ENCODE measurements at regions not wholly inside any gene's neighbourhood (a gene's known extent, or its start where the extent isn't known, plus 50 kb on each side); places are given as distances from the start of the nearest gene placed in this dataset.

DNA sequence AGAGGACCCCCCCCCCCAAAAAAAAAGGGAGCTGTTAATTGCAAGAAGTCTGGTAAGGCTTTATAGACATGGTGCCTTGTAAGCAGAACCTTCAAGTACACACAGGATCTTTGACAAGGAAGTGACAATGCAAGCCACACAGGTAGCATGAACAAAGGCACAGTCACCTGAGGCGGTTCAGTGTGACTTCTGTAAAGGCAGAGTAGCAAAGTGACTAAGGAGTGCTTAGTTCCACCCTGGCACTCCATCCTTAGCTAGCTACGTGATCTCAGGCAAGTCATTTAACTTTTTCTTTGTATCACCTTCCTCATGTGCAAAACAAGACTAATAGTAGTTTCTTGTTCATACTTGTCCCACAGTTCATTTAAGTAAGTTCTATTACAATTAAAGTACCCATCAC, 282.0 kb downstream of the PRELID2 start:
- Histone ChIP-seq H3K9ac (ENCODE audit: low read length in 5 of 5) (no peak overlapping the region), H3K4me1 (ENCODE audit: control insufficient read depth in 5 of 5, insufficient read depth in 5 of 5, low read length in 5 of 5) (no peaks in the 10 kb centered on the region), H3K9me3 (ENCODE audit: control insufficient read depth in 5 of 5, low read length in 5 of 5) (no peaks in the 10 kb centered on the region), H3K4me3 (ENCODE audit: low read depth in 1 of 5, low read length in 5 of 5) (no peak overlapping the region), H3K27me3 (ENCODE audit: control insufficient read depth in 5 of 5, insufficient read depth in 4 of 5, low read length in 5 of 5) (no peaks in the 10 kb centered on the region), H3K27ac (ENCODE audit: low read depth, low read length) (no peak overlapping the region), H3K36me3 (ENCODE audit: control insufficient read depth in 5 of 5, insufficient read depth in 5 of 5, low read length in 5 of 5) (no peaks in the 10 kb centered on the region)

DNA sequence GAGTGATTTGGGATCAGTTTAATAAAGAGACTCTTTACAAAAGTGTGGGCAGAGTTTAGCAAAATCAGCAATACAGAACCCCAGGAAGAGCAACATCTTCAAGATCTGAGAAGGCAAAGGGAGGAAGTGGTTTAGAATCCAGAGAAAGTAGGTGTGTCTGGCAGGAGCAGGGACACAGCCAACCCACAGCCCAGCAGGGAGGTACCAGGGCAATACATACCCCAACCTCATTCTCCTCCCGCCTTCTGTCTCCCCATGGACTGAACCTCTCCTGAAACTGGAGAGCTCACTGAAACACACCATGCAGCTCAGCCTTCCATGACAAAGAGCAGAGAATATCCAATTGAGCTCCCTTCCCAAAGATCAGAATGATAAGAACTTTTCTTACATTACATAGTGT, 283.4 kb downstream of the PRELID2 start:
- H3K9me3 ChIP-seq (ENCODE audit: control insufficient read depth in 5 of 5, low read length in 5 of 5): no peaks in the 10 kb centered on the region
- no peaks in the 10 kb centered on the region for H3K4me1 ChIP-seq (ENCODE audit: control insufficient read depth in 5 of 5, insufficient read depth in 5 of 5, low read length in 5 of 5)

DNA sequence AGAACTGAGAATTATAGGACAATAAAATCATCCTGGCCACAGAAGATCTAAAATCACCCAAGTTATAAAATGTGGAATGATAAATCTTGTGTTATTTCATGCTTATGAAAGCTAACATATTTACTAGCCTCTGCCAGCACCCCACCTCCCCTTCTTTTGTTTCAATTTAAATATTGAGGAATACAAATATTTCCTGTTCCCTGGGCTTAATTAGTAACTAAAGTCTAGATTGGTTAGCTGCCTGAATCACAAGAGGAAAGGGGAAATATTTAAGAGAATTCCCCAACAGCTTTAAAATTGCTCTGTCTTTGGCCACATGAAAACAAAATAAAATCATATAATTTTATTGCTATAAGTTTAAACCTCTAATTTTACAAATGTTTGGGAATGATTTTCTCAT, 287.0 kb downstream of the PRELID2 start:
- H3K9ac ChIP-seq (ENCODE audit: low read length in 5 of 5): no peak overlapping the region
- no peak overlapping the region for H3K27ac ChIP-seq (ENCODE audit: low read depth, low read length)
- H3K4me1 ChIP-seq (ENCODE audit: control insufficient read depth in 5 of 5, insufficient read depth in 5 of 5, low read length in 5 of 5): no peaks in the 10 kb centered on the region

More for the DNA sequence above, 283.4 kb downstream of the PRELID2 start:
- no peak overlapping the region for H3K27ac ChIP-seq (ENCODE audit: low read depth, low read length)
- H3K9ac ChIP-seq (ENCODE audit: low read length in 5 of 5): no peak overlapping the region
- no peaks in the 10 kb centered on the region for H3K36me3 ChIP-seq (ENCODE audit: control insufficient read depth in 5 of 5, insufficient read depth in 5 of 5, low read length in 5 of 5)
- no peaks in the 10 kb centered on the region for H3K27me3 ChIP-seq (ENCODE audit: control insufficient read depth in 5 of 5, insufficient read depth in 4 of 5, low read length in 5 of 5)
- H3K4me3 ChIP-seq (ENCODE audit: low read depth in 1 of 5, low read length in 5 of 5): no peak overlapping the region

DNA sequence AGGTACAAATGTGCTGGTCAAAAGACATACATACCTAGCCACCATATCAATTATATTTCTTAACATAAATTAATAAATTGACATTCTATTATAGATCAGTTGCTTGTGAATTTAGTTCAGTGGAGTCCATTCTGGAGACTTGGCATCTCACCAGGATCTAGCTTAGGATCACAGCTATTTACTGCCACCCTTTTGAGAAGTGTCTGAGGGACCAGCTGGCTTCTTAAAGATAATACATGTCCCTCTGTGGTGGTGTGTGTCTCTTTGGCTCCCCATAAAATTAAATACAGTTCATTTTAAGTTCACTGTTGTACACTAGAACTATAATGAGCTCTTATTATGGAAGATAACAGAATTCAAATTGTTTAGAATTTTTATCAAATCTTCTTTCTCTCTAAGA, 290.7 kb downstream of the PRELID2 start:
- Histone ChIP-seq H3K36me3 (ENCODE audit: control insufficient read depth in 5 of 5, insufficient read depth in 5 of 5, low read length in 5 of 5) (no peaks in the 10 kb centered on the region), H3K9me3 (ENCODE audit: control insufficient read depth in 5 of 5, low read length in 5 of 5) (no peaks in the 10 kb centered on the region), H3K27me3 (ENCODE audit: control insufficient read depth in 5 of 5, insufficient read depth in 4 of 5, low read length in 5 of 5) (no peaks in the 10 kb centered on the region), H3K4me1 (ENCODE audit: control insufficient read depth in 5 of 5, insufficient read depth in 5 of 5, low read length in 5 of 5) (no peaks in the 10 kb centered on the region), H3K9ac (ENCODE audit: low read length in 5 of 5) (no peak overlapping the region), H3K27ac (ENCODE audit: low read depth, low read length) (no peak overlapping the region), H3K4me3 (ENCODE audit: low read depth in 1 of 5, low read length in 5 of 5) (no peak overlapping the region)

More for the DNA sequence above, 287.0 kb downstream of the PRELID2 start:
- no peaks in the 10 kb centered on the region for H3K9me3 ChIP-seq (ENCODE audit: control insufficient read depth in 5 of 5, low read length in 5 of 5)
- no peak overlapping the region for H3K4me3 ChIP-seq (ENCODE audit: low read depth in 1 of 5, low read length in 5 of 5)
- no peaks in the 10 kb centered on the region for H3K27me3 ChIP-seq (ENCODE audit: control insufficient read depth in 5 of 5, insufficient read depth in 4 of 5, low read length in 5 of 5)
- no peaks in the 10 kb centered on the region for H3K36me3 ChIP-seq (ENCODE audit: control insufficient read depth in 5 of 5, insufficient read depth in 5 of 5, low read length in 5 of 5)

DNA sequence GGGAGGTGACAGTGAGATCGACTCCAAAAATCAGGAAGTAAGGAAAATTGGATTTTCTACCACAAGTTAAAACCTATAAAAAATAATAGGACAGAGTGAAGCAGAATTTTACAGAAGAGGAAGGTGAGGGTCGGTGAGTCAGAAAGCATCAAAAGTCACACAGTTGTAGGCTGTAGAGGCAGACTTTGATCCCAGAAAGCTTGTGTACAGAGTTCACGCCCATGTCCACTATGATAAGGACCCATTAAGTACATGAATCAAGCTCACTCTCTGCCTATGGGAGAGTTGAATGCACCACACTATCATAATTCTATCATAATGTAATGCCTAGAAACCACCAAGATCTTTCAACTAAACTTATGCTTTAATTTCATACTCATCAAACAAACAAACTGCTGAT, 291.2 kb downstream of the PRELID2 start:
- Histone ChIP-seq H3K27me3 (ENCODE audit: control insufficient read depth in 5 of 5, insufficient read depth in 4 of 5, low read length in 5 of 5) (no peaks in the 10 kb centered on the region), H3K36me3 (ENCODE audit: control insufficient read depth in 5 of 5, insufficient read depth in 5 of 5, low read length in 5 of 5) (no peaks in the 10 kb centered on the region), H3K4me3 (ENCODE audit: low read depth in 1 of 5, low read length in 5 of 5) (no peak overlapping the region), H3K27ac (ENCODE audit: low read depth, low read length) (no peak overlapping the region), H3K9ac (ENCODE audit: low read length in 5 of 5) (no peak overlapping the region), H3K9me3 (ENCODE audit: control insufficient read depth in 5 of 5, low read length in 5 of 5) (no peaks in the 10 kb centered on the region), H3K4me1 (ENCODE audit: control insufficient read depth in 5 of 5, insufficient read depth in 5 of 5, low read length in 5 of 5) (no peaks in the 10 kb centered on the region)

DNA sequence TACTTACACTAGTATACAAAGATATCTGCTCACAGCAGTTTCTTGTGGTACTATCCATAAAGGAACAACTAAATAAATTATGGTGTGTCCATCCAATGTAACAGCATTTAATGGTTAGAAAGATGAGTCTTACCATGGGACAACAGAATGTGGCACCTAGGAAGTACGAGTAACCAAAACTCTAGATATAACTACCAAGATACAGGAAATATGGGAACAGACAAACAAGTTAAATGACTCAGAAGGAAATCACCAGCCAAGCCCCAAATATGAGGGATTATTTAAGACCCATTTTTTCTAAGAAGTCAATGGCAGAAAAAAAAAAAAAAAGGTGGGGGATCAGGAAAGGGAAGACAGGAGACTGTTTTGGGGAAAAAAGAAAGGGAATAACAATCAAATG, 294.8 kb downstream of the PRELID2 start:
- H3K27ac ChIP-seq (ENCODE audit: low read depth, low read length): no peak overlapping the region
- no peak overlapping the region for H3K4me3 ChIP-seq (ENCODE audit: low read depth in 1 of 5, low read length in 5 of 5)
- no peaks in the 10 kb centered on the region for H3K27me3 ChIP-seq (ENCODE audit: control insufficient read depth in 5 of 5, insufficient read depth in 4 of 5, low read length in 5 of 5)
- no peaks in the 10 kb centered on the region for H3K36me3 ChIP-seq (ENCODE audit: control insufficient read depth in 5 of 5, insufficient read depth in 5 of 5, low read length in 5 of 5)
- H3K9ac ChIP-seq (ENCODE audit: low read length in 5 of 5): no peak overlapping the region
- peaks cover 0 to 6% (median 3%) of the 10 kb centered on the region in 5 donors for H3K9me3 ChIP-seq (ENCODE audit: control insufficient read depth in 5 of 5, low read length in 5 of 5)
- H3K4me1 ChIP-seq (ENCODE audit: control insufficient read depth in 5 of 5, insufficient read depth in 5 of 5, low read length in 5 of 5): no peaks in the 10 kb centered on the region

DNA sequence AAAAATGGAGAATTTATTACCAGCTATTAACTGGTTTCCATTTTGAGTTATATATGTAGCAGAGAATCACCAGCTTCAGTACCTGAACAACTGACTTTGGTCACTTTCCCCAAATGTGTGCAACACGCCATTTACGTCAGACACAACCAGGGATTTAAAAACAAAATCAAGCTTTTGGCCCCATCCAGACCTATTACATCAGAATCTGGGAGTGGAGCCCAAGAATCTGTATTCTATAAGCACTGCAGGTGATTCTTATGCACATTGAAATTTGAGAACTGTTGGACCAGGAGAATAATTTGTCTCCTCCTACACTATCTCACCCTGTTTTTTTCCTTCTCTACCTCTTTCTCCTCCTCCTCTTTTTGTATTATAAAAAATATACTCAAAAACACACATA, 295.9 kb downstream of the PRELID2 start:
- Histone ChIP-seq H3K36me3 (ENCODE audit: control insufficient read depth in 5 of 5, insufficient read depth in 5 of 5, low read length in 5 of 5) (no peaks in the 10 kb centered on the region), H3K9me3 (ENCODE audit: control insufficient read depth in 5 of 5, low read length in 5 of 5) (peaks cover 0 to 6% (median 3%) of the 10 kb centered on the region in 5 donors), H3K4me1 (ENCODE audit: control insufficient read depth in 5 of 5, insufficient read depth in 5 of 5, low read length in 5 of 5) (no peaks in the 10 kb centered on the region), H3K4me3 (ENCODE audit: low read depth in 1 of 5, low read length in 5 of 5) (no peak overlapping the region), H3K27ac (ENCODE audit: low read depth, low read length) (no peak overlapping the region), H3K27me3 (ENCODE audit: control insufficient read depth in 5 of 5, insufficient read depth in 4 of 5, low read length in 5 of 5) (no peaks in the 10 kb centered on the region), H3K9ac (ENCODE audit: low read length in 5 of 5) (no peak overlapping the region)

DNA sequence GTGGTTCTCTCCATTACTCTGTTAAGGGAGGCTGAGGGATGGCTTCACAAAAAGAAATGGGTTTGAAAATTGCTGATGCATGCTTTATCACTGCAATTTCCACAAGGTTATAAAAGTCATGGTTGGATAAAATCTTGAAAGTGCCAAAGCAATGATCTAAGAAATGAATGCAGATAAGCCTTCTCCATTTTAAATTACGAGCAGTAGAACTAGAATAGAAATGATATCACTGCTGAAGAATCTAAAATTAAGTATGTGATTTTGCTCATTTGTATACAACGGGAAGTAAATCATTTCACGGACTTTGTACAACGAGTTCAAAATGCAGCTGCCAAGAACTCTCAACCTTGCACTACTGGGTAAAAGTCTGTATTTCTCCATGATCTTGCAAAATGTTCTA, 299.0 kb downstream of the PRELID2 start:
- peaks cover 0 to 3% (median 0%) of the 10 kb centered on the region in 5 donors for H3K4me1 ChIP-seq (ENCODE audit: control insufficient read depth in 5 of 5, insufficient read depth in 5 of 5, low read length in 5 of 5)
- no peaks in the 10 kb centered on the region for H3K27me3 ChIP-seq (ENCODE audit: control insufficient read depth in 5 of 5, insufficient read depth in 4 of 5, low read length in 5 of 5)
- no peaks in the 10 kb centered on the region for H3K36me3 ChIP-seq (ENCODE audit: control insufficient read depth in 5 of 5, insufficient read depth in 5 of 5, low read length in 5 of 5)
- no peak overlapping the region for H3K4me3 ChIP-seq (ENCODE audit: low read depth in 1 of 5, low read length in 5 of 5)
- H3K9me3 ChIP-seq (ENCODE audit: control insufficient read depth in 5 of 5, low read length in 5 of 5): peaks cover 0 to 6% (median 3%) of the 10 kb centered on the region in 5 donors
- H3K27ac ChIP-seq (ENCODE audit: low read depth, low read length): no peak overlapping the region
- H3K9ac ChIP-seq (ENCODE audit: low read length in 5 of 5): no peak overlapping the region

DNA sequence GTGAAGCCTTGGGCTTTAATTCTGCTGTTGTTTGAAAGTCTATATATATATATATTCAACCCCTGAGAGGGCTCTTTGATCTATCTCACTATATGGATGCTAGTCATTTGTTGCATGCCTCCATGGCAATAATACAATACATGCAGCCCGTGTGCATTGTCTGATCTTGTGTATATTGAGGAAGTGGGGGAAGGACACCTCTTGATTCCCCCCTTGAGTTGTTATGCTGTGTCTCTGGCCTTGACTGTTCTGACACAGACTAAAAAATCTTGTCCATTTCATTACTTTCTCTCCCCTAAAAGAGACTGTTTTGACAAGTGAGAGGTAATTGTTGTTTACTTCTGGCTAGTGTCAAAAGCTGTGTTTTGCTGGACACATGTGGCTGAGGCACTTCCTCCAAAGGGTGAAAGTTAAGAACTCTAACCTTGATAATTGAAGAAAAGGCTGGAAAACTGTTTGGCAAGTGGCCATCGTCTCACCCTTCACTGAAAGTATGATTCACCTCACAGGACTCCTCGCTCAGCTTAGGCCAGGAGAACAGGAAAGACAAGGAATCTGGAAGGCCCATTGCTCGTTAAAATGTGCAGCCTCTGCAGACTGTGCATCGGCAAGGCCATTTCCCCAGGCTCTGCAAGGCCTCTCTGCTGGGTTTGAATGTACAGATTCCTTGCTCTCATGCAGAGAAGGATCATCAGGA, 304.0 kb downstream of the PRELID2 start:
- Histone ChIP-seq H3K36me3 (ENCODE audit: control insufficient read depth in 5 of 5, insufficient read depth in 5 of 5, low read length in 5 of 5) (no peaks in the 10 kb centered on the region), H3K4me3 (ENCODE audit: low read depth in 1 of 5, low read length in 5 of 5) (no peak overlapping the region), H3K9ac (ENCODE audit: low read length in 5 of 5) (no peak overlapping the region), H3K27ac (ENCODE audit: low read depth, low read length) (no peak overlapping the region), H3K4me1 (ENCODE audit: control insufficient read depth in 5 of 5, insufficient read depth in 5 of 5, low read length in 5 of 5) (peaks cover 0 to 3% (median 0%) of the 10 kb centered on the region in 5 donors), H3K27me3 (ENCODE audit: control insufficient read depth in 5 of 5, insufficient read depth in 4 of 5, low read length in 5 of 5) (no peaks in the 10 kb centered on the region), H3K9me3 (ENCODE audit: control insufficient read depth in 5 of 5, low read length in 5 of 5) (no peaks in the 10 kb centered on the region)

DNA sequence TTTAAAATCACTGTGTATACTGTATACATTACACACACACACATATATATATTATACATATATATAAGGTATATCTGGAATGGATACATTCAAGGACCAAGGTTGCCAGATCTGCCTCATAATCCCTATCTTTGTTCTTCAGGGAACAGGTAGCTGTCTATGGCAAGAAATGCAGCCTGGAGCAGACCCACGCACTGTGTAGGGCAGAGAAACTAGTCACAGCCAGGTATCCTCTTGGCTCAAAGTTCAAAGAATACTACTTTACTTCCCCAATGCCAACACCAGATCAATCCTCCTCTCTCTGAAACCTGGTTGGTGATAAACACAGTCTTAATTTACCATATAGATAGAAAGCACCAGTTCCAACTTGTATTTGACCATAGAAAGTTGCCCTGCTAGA, 313.6 kb downstream of the PRELID2 start:
- peaks cover 0 to 2% (median 0%) of the 10 kb centered on the region in 5 donors for H3K4me1 ChIP-seq (ENCODE audit: control insufficient read depth in 5 of 5, insufficient read depth in 5 of 5, low read length in 5 of 5)
- no peaks in the 10 kb centered on the region for H3K36me3 ChIP-seq (ENCODE audit: control insufficient read depth in 5 of 5, insufficient read depth in 5 of 5, low read length in 5 of 5)
- H3K27me3 ChIP-seq (ENCODE audit: control insufficient read depth in 5 of 5, insufficient read depth in 4 of 5, low read length in 5 of 5): no peaks in the 10 kb centered on the region

More for the DNA sequence above, 313.6 kb downstream of the PRELID2 start:
- Histone ChIP-seq H3K9ac (ENCODE audit: low read length in 5 of 5) (no peak overlapping the region), H3K9me3 (ENCODE audit: control insufficient read depth in 5 of 5, low read length in 5 of 5) (peaks cover 0 to 4% (median 0%) of the 10 kb centered on the region in 5 donors), H3K4me3 (ENCODE audit: low read depth in 1 of 5, low read length in 5 of 5) (no peak overlapping the region), H3K27ac (ENCODE audit: low read depth, low read length) (no peak overlapping the region)
